ENCODE measurements at regions not wholly inside any gene's neighbourhood (a gene's known extent, or its start where the extent isn't known, plus 50 kb on each side); places are given as distances from the start of the nearest gene placed in this dataset.
"Not testable (repeated sequence)": the region's sequence is repeated elsewhere in the genome, so short reads cannot be mapped to it uniquely, and the experiment has no call there.

GRCh38 chr11:110514967-110515366 is 85.2 kb downstream of the FDX1 start:
- no peak overlapping the region for H3K4me3 ChIP-seq (ENCODE audit: low read depth, low read length)
- no peak overlapping the region for H2AFZ ChIP-seq (ENCODE audit: low read length, unreplicated experiment)
- H3K27ac ChIP-seq (ENCODE audit: low read depth, low read length): no peak overlapping the region
- H3K4me1 ChIP-seq (ENCODE audit: control insufficient read depth, insufficient read depth, low read length, unreplicated experiment): no peaks in the 10 kb centered on the region
- no peaks in the 10 kb centered on the region for H3K79me2 ChIP-seq (ENCODE audit: control insufficient read depth, insufficient read depth, low read length, unreplicated experiment)
- H3K27me3 ChIP-seq (ENCODE audit: insufficient read depth, low read length): no peaks in the 10 kb centered on the region
- no peaks in the 10 kb centered on the region for H3K36me3 ChIP-seq (ENCODE audit: insufficient read depth, low read length)

- H3K4me1 ChIP-seq (ENCODE audit: control insufficient read depth, insufficient read depth, low read length, unreplicated experiment); H3K79me2 ChIP-seq (ENCODE audit: control insufficient read depth, insufficient read depth, low read length, unreplicated experiment); H2AFZ ChIP-seq (ENCODE audit: low read length, unreplicated experiment); H3K4me3 ChIP-seq (ENCODE audit: low read depth, low read length); H3K27me3 ChIP-seq (ENCODE audit: insufficient read depth, low read length); H3K36me3 ChIP-seq (ENCODE audit: insufficient read depth, low read length); H3K27ac ChIP-seq (ENCODE audit: low read depth, low read length): not testable (repeated sequence)
Measured at GRCh38 chr11:110517381-110517780, 87.6 kb downstream of the FDX1 start.

- no peak overlapping the region for H3K27ac ChIP-seq (ENCODE audit: low read depth, low read length)
Measured at GRCh38 chr11:110518809-110519514, 89.2 kb downstream of the FDX1 start.

GRCh38 chr11:110519796-110520195 is 90.0 kb downstream of the FDX1 start:
- H3K79me2 ChIP-seq (ENCODE audit: control insufficient read depth, insufficient read depth, low read length, unreplicated experiment): no peaks in the 10 kb centered on the region
- no peak overlapping the region for H3K4me3 ChIP-seq (ENCODE audit: low read depth, low read length)
- H3K36me3 ChIP-seq (ENCODE audit: insufficient read depth, low read length): no peaks in the 10 kb centered on the region
- H3K27ac ChIP-seq (ENCODE audit: low read depth, low read length): no peak overlapping the region
- H3K27me3 ChIP-seq (ENCODE audit: insufficient read depth, low read length): no peaks in the 10 kb centered on the region
- peaks cover 10% of the 10 kb centered on the region for H3K4me1 ChIP-seq (ENCODE audit: control insufficient read depth, insufficient read depth, low read length, unreplicated experiment)
- H2AFZ ChIP-seq (ENCODE audit: low read length, unreplicated experiment): no peak overlapping the region

More at GRCh38 chr11:110518809-110519514, 89.2 kb downstream of the FDX1 start:
- Histone ChIP-seq H2AFZ (ENCODE audit: low read length, unreplicated experiment) (no peak overlapping the region), H3K4me1 (ENCODE audit: control insufficient read depth, insufficient read depth, low read length, unreplicated experiment) (peaks cover 4% of the 10 kb centered on the region), H3K79me2 (ENCODE audit: control insufficient read depth, insufficient read depth, low read length, unreplicated experiment) (no peaks in the 10 kb centered on the region), H3K27me3 (ENCODE audit: insufficient read depth, low read length) (no peaks in the 10 kb centered on the region), H3K4me3 (ENCODE audit: low read depth, low read length) (no peak overlapping the region), H3K36me3 (ENCODE audit: insufficient read depth, low read length) (no peaks in the 10 kb centered on the region)

GRCh38 chr11:110522471-110522870 is 92.7 kb downstream of the FDX1 start:
- H3K27ac ChIP-seq (ENCODE audit: low read depth, low read length): no peak overlapping the region

GRCh38 chr11:110524238-110524637 is 94.5 kb downstream of the FDX1 start:
- Histone ChIP-seq H3K4me3 (ENCODE audit: low read depth, low read length) (no peak overlapping the region), H3K4me1 (ENCODE audit: control insufficient read depth, insufficient read depth, low read length, unreplicated experiment) (peaks cover 22% of the 10 kb centered on the region)

More at GRCh38 chr11:110522471-110522870, 92.7 kb downstream of the FDX1 start:
- peaks cover 22% of the 10 kb centered on the region for H3K4me1 ChIP-seq (ENCODE audit: control insufficient read depth, insufficient read depth, low read length, unreplicated experiment)
- H3K36me3 ChIP-seq (ENCODE audit: insufficient read depth, low read length): no peaks in the 10 kb centered on the region
- H3K79me2 ChIP-seq (ENCODE audit: control insufficient read depth, insufficient read depth, low read length, unreplicated experiment): no peaks in the 10 kb centered on the region
- H3K27me3 ChIP-seq (ENCODE audit: insufficient read depth, low read length): no peaks in the 10 kb centered on the region
- no peak overlapping the region for H2AFZ ChIP-seq (ENCODE audit: low read length, unreplicated experiment)
- H3K4me3 ChIP-seq (ENCODE audit: low read depth, low read length): no peak overlapping the region

GRCh38 chr11:110525883-110526282 is 96.1 kb downstream of the FDX1 start:
- no peaks in the 10 kb centered on the region for H3K27me3 ChIP-seq (ENCODE audit: insufficient read depth, low read length)
- H3K4me3 ChIP-seq (ENCODE audit: low read depth, low read length): no peak overlapping the region
- no peak overlapping the region for H2AFZ ChIP-seq (ENCODE audit: low read length, unreplicated experiment)
- H3K4me1 ChIP-seq (ENCODE audit: control insufficient read depth, insufficient read depth, low read length, unreplicated experiment): peaks cover 22% of the 10 kb centered on the region
- no peak overlapping the region for H3K27ac ChIP-seq (ENCODE audit: low read depth, low read length)
- H3K79me2 ChIP-seq (ENCODE audit: control insufficient read depth, insufficient read depth, low read length, unreplicated experiment): no peaks in the 10 kb centered on the region
- no peaks in the 10 kb centered on the region for H3K36me3 ChIP-seq (ENCODE audit: insufficient read depth, low read length)

More at GRCh38 chr11:110524238-110524637, 94.5 kb downstream of the FDX1 start:
- peak overlapping the region; percentile 33; the same call in 1 of the 2 replicates for H3K27ac ChIP-seq (ENCODE audit: low read depth, low read length)
- no peaks in the 10 kb centered on the region for H3K79me2 ChIP-seq (ENCODE audit: control insufficient read depth, insufficient read depth, low read length, unreplicated experiment)
- H3K27me3 ChIP-seq (ENCODE audit: insufficient read depth, low read length): no peaks in the 10 kb centered on the region
- H3K36me3 ChIP-seq (ENCODE audit: insufficient read depth, low read length): no peaks in the 10 kb centered on the region
- peak overlapping the region; percentile 48 for H2AFZ ChIP-seq (ENCODE audit: low read length, unreplicated experiment)

GRCh38 chr11:110526323-110526722 is 96.6 kb downstream of the FDX1 start:
- Histone ChIP-seq H3K4me3 (ENCODE audit: low read depth, low read length) (no peak overlapping the region), H3K27me3 (ENCODE audit: insufficient read depth, low read length) (no peaks in the 10 kb centered on the region), H3K36me3 (ENCODE audit: insufficient read depth, low read length) (no peaks in the 10 kb centered on the region), H3K79me2 (ENCODE audit: control insufficient read depth, insufficient read depth, low read length, unreplicated experiment) (no peaks in the 10 kb centered on the region), H3K27ac (ENCODE audit: low read depth, low read length) (no peak overlapping the region), H2AFZ (ENCODE audit: low read length, unreplicated experiment) (no peak overlapping the region), H3K4me1 (ENCODE audit: control insufficient read depth, insufficient read depth, low read length, unreplicated experiment) (peaks cover 22% of the 10 kb centered on the region)
